A673 (cell line): ENCODE measurements at regions not wholly inside any gene's neighbourhood (a gene's known extent, or its start where the extent isn't known, plus 50 kb on each side); places are given as distances from the start of the nearest gene placed in this dataset.

Experiments
- BruUV-seq: library from RNA; stranded (reverse); fragments of 400-500 nt; replicated peaks from 2 replicates; lab custom pipeline; 2021; lab: Mats Ljungman, UMichigan
- CTCF ChIA-PET: fragments of 300-600 bp; sonication (Branson Sonifier 250); formaldehyde crosslinking; loops from one replicate; lab custom pipeline; 2022; ENCODE audit warnings: antibody characterized with exemption; lab: Charles Lee
- POLR2A ChIA-PET: fragments of 300-600 bp; sonication (Branson Sonifier 250); formaldehyde crosslinking; loops from one replicate; lab custom pipeline; 2022; ENCODE audit warnings: antibody characterized with exemption; ENCODE audit not compliant: low non-redundant PET; lab: Charles Lee
- DNase-seq: peaks from one replicate; pipeline ENCODE4 v3.0.0-alpha.2; 2015; ENCODE audit warnings: low spot score
- H3K27ac ChIP-seq: fragments of 200-600 bp; sonication (generic); 2 replicates; pipeline ENCODE4 v1.5.1; 2016; ENCODE audit warnings: mixed run types, low read depth, mild to moderate bottlenecking, mixed read lengths, antibody characterized with exemption, low read length; ENCODE audit not compliant: poor library complexity, severe bottlenecking
- H3K27me3 ChIP-seq: fragments of 200-600 bp; sonication (generic); replicated peaks from 2 replicates; pipeline ENCODE4 v1.6.1; 2017; ENCODE audit warnings: mixed run types, low read depth, mild to moderate bottlenecking, mixed read lengths, antibody characterized with exemption, low read length; ENCODE audit not compliant: insufficient read depth, poor library complexity
- H3K36me3 ChIP-seq: fragments of 200-600 bp; sonication (generic); 2 replicates; pipeline ENCODE4 v1.6.1; 2016; ENCODE audit warnings: mixed run types, mild to moderate bottlenecking, mixed read lengths, antibody characterized with exemption, low read length; ENCODE audit not compliant: insufficient read depth, poor library complexity, severe bottlenecking
- H3K4me1 ChIP-seq: fragments of 200-600 bp; sonication (generic); 2 replicates; pipeline ENCODE4 v1.6.1; 2017; ENCODE audit warnings: mixed run types, mild to moderate bottlenecking, mixed read lengths, antibody characterized with exemption, low read length; ENCODE audit not compliant: insufficient read depth, poor library complexity, severe bottlenecking
- H3K4me3 ChIP-seq: fragments of 200-600 bp; sonication (generic); 2 replicates; pipeline ENCODE4 v1.5.1; 2016; ENCODE audit warnings: low read depth, mixed run types, mild to moderate bottlenecking, mixed read lengths, low read length; ENCODE audit not compliant: poor library complexity, severe bottlenecking
- H3K9me3 ChIP-seq: fragments of 200-600 bp; sonication (generic); 2 replicates; pipeline ENCODE4 v1.6.1; 2016; ENCODE audit warnings: mixed run types, low read depth, mild to moderate bottlenecking, mixed read lengths, antibody characterized with exemption, low read length; ENCODE audit not compliant: poor library complexity, severe bottlenecking
- CTCF ChIP-seq: fragments of 300-800, 200-600 bp; sonication (generic); conservative IDR thresholded peaks from 2 replicates; pipeline ENCODE4 v1.5.1; 2017; ENCODE audit warnings: low read depth, mild to moderate bottlenecking, antibody characterized with exemption, low read length, moderate library complexity, mixed read lengths
- EZH2 ChIP-seq: fragments of 200-600 bp; sonication (generic); IDR thresholded peaks from 2 replicates; pipeline ENCODE4 v1.6.1; 2017; ENCODE audit warnings: borderline replicate concordance, low read depth, mild to moderate bottlenecking, mixed read lengths, antibody characterized with exemption, low read length; ENCODE audit not compliant: poor library complexity, severe bottlenecking
- intact Hi-C: fragments of 100-400 bp; cut with micrococcal nuclease; formaldehyde crosslinking; loops from one replicate; pipeline ENCODE4 v1.10.0; 2022; ENCODE audit not compliant: unreplicated experiment

DNA sequence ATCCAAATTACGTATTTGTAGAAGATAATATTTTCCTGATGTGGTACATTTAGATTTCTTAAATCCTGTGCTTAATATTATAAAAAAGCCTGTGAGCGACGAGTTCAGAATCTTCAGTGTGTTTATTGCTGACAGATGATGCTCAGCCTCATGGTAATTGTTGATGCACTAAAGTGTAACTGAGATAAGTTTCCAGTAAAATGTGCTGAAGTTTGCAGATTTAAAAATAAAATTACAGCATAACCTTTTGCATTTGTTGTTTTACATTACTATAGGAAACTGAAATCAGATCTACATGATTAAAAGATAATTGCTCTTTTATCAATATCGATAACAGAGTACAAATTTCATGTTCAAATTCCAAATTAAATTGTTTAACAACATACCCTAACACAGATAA is 307.6 kb downstream of the FIGN start:
- no peaks in the 10 kb centered on the region for H3K9me3 ChIP-seq
- intact Hi-C loops: no loop called here
- no peaks in the 10 kb centered on the region for H3K36me3 ChIP-seq
- H3K4me1 ChIP-seq: no peaks in the 10 kb centered on the region
- no peaks in the 10 kb centered on the region for H3K27me3 ChIP-seq
- POLR2A ChIA-PET: no interaction called here
- TF ChIP-seq CTCF: no peak
- TF ChIP-seq EZH2: no peak
- CTCF ChIA-PET: no interaction called here
- no TSS peak for BruUV-seq
- H3K27ac ChIP-seq: no peak overlapping the region
- H3K4me3 ChIP-seq: no peak overlapping the region
- no peak for DNase-seq

GRCh38 chr2:163420604-163421003 is 315.2 kb downstream of the FIGN start:
- Histone ChIP-seq H3K36me3 (no peaks in the 10 kb centered on the region), H3K27ac (no peak overlapping the region), H3K4me1 (no peaks in the 10 kb centered on the region), H3K4me3 (no peak overlapping the region), H3K9me3 (no peaks in the 10 kb centered on the region), H3K27me3 (peaks cover 3% of the 10 kb centered on the region)
- BruUV-seq: no TSS peak
- CTCF ChIA-PET: no interaction called here
- intact Hi-C loops: no loop called here
- no peak for DNase-seq
- POLR2A ChIA-PET: no interaction called here
- no peak for TF ChIP-seq EZH2
- no peak for TF ChIP-seq CTCF

GRCh38 chr2:163419000-163419830 is 316.6 kb downstream of the FIGN start:
- Histone ChIP-seq H3K4me3 (no peak overlapping the region), H3K36me3 (no peaks in the 10 kb centered on the region), H3K9me3 (no peaks in the 10 kb centered on the region), H3K4me1 (no peaks in the 10 kb centered on the region), H3K27me3 (peaks cover 3% of the 10 kb centered on the region), H3K27ac (no peak overlapping the region)
- POLR2A ChIA-PET: no interaction called here
- BruUV-seq: no TSS peak
- CTCF ChIA-PET: no interaction called here
- intact Hi-C loops: no loop called here
- DNase-seq: no peak
- TF ChIP-seq CTCF (no peak), EZH2 (no peak)
